ENCODE measurements at regions not wholly inside any gene's neighbourhood (a gene's known extent, or its start where the extent isn't known, plus 50 kb on each side); places are given as distances from the start of the nearest gene placed in this dataset.
"Not testable (repeated sequence)": the region's sequence is repeated elsewhere in the genome, so short reads cannot be mapped to it uniquely, and the experiment has no call there.

- ATAC-seq, result no peak
Observed at GRCh38 chr16:27638833-27639560, 89.1 kb downstream of the KATNIP start.

GRCh38 chr16:27639561-27640276, 89.8 kb downstream of the KATNIP start:
- H3K4me1 ChIP-seq, result no peaks in the 10 kb centered on the region
- no peaks in the 10 kb centered on the region for H3K36me3 ChIP-seq
- H3K27me3 ChIP-seq, result no peaks in the 10 kb centered on the region
- H3K4me3 ChIP-seq, result no peak overlapping the region
- no peak for DNase-seq
- H3K9me3 ChIP-seq, result no peaks in the 10 kb centered on the region
- TF ChIP-seq CTCF (IDR thresholded peaks at IDR 0.05 in 4 of 5, conservative IDR thresholded peaks at IDR 0.05 in 1 of 5), result peak in 4 of 5 experiments; percentile 16 to 45 (median 24)
- TF ChIP-seq POLR2A (IDR thresholded peaks at IDR 0.05), result no peak
- no peak for ATAC-seq
- no peak overlapping the region for H3K27ac ChIP-seq
- in situ Hi-C loops (cut with MboI; ENCODE audit: low sequenced_read_pairs in 4 of 4), result loop anchor here in 3 of 4 donors (25.0 kb wide), 1 partner anchor 423 kb away; the partner anchor contains the start of gene GSG1L (in 3 of the 3)
- intact Hi-C loops (cut with DNase I; ENCODE audit: low total_unique reads), result loop anchor here (2.0 kb wide), 1 partner anchor 423 kb away; the partner anchor contains the start of gene GSG1L

More at GRCh38 chr16:27638833-27639560, 89.1 kb downstream of the KATNIP start:
- DNase-seq, result no peak
- Histone ChIP-seq H3K4me3 (no peak overlapping the region), H3K36me3 (no peaks in the 10 kb centered on the region), H3K27ac (no peak overlapping the region), H3K9me3 (no peaks in the 10 kb centered on the region), H3K27me3 (no peaks in the 10 kb centered on the region), H3K4me1 (no peaks in the 10 kb centered on the region)
- in situ Hi-C loops (cut with MboI; ENCODE audit: low sequenced_read_pairs in 4 of 4), result loop anchor here in 3 of 4 donors (25.0 kb wide), 1 partner anchor 423 kb away; the partner anchor contains the start of gene GSG1L (in 3 of the 3)
- TF ChIP-seq CTCF (IDR thresholded peaks at IDR 0.05 in 4 of 5, conservative IDR thresholded peaks at IDR 0.05 in 1 of 5) (no peak), POLR2A (IDR thresholded peaks at IDR 0.05) (no peak)
- intact Hi-C loops (cut with DNase I; ENCODE audit: low total_unique reads), result loop anchor here (2.0 kb wide), 1 partner anchor 424 kb away; the partner anchor contains the start of gene GSG1L

GRCh38 chr16:27640277-27640600, 90.3 kb downstream of the KATNIP start:
- Histone ChIP-seq H3K4me1 (no peaks in the 10 kb centered on the region), H3K27me3 (no peaks in the 10 kb centered on the region), H3K9me3 (no peaks in the 10 kb centered on the region), H3K27ac (no peak overlapping the region), H3K4me3 (no peak overlapping the region), H3K36me3 (no peaks in the 10 kb centered on the region)
- intact Hi-C loops (cut with DNase I; ENCODE audit: low total_unique reads), result no loop called here
- in situ Hi-C loops (cut with MboI; ENCODE audit: low sequenced_read_pairs in 4 of 4), result loop anchor here in 3 of 4 donors (25.0 kb wide), 1 partner anchor 422 kb away; the partner anchor contains the start of gene GSG1L (in 3 of the 3)
- no peak for TF ChIP-seq POLR2A (IDR thresholded peaks at IDR 0.05)
- no peak for TF ChIP-seq CTCF (IDR thresholded peaks at IDR 0.05 in 4 of 5, conservative IDR thresholded peaks at IDR 0.05 in 1 of 5)
- DNase-seq, result no peak
- ATAC-seq, result no peak

- DNase-seq, result no peak
- no peak for ATAC-seq
- H3K27me3 ChIP-seq, result no peaks in the 10 kb centered on the region
- H3K4me1 ChIP-seq, result no peaks in the 10 kb centered on the region
- H3K4me3 ChIP-seq, result no peak overlapping the region
- TF ChIP-seq CTCF (IDR thresholded peaks at IDR 0.05 in 4 of 5, conservative IDR thresholded peaks at IDR 0.05 in 1 of 5) (no peak), POLR2A (IDR thresholded peaks at IDR 0.05) (no peak)
- in situ Hi-C loops (cut with MboI; ENCODE audit: low sequenced_read_pairs in 4 of 4) (loop anchor here in 3 of 4 donors (25.0 kb wide), 1 partner anchor 421 kb away; the partner anchor contains the start of gene GSG1L (in 3 of the 3)), intact Hi-C loops (cut with DNase I; ENCODE audit: low total_unique reads) (no loop called here)
- no peaks in the 10 kb centered on the region for H3K9me3 ChIP-seq
- H3K27ac ChIP-seq, result no peak overlapping the region
- no peaks in the 10 kb centered on the region for H3K36me3 ChIP-seq
Observed at GRCh38 chr16:27641260-27641659, 91.3 kb downstream of the KATNIP start.

- H3K9me3 ChIP-seq; H3K36me3 ChIP-seq; intact Hi-C loops (cut with DNase I; ENCODE audit: low total_unique reads); DNase-seq; ATAC-seq; H3K4me1 ChIP-seq; H3K27me3 ChIP-seq; H3K4me3 ChIP-seq; H3K27ac ChIP-seq: not testable (repeated sequence)
- in situ Hi-C loops (cut with MboI; ENCODE audit: low sequenced_read_pairs in 4 of 4), result loop anchor here in 3 of 4 donors (25.0 kb wide), 1 partner anchor 420 kb away; the partner anchor contains the start of gene GSG1L (in 3 of the 3)
Observed at GRCh38 chr16:27641734-27642415, 91.9 kb downstream of the KATNIP start.

Data from gastrocnemius medialis (tissue), 4 donors.